LNCaP clone FGC (cell line): ENCODE measurements at regions not wholly inside any gene's neighbourhood (a gene's known extent, or its start where the extent isn't known, plus 50 kb on each side); places are given as distances from the start of the nearest gene placed in this dataset.

Experiments
- DNase-seq: peaks from one replicate; pipeline ENCODE4 v3.0.0-alpha.2; 2011; ENCODE audit warnings: low read depth
- H3K4me3 ChIP-seq: 2 replicates; pipeline ENCODE4 v1.5.1; 2011; ENCODE audit warnings: mild to moderate bottlenecking, low read depth, low read length, control low read depth
- CTCF ChIP-seq: IDR thresholded peaks from 2 replicates; pipeline ENCODE4 v1.5.1; 2012; ENCODE audit warnings: mild to moderate bottlenecking; ENCODE audit not compliant: control insufficient read depth, insufficient read depth; ENCODE audit errors: extremely low read depth

DNA sequence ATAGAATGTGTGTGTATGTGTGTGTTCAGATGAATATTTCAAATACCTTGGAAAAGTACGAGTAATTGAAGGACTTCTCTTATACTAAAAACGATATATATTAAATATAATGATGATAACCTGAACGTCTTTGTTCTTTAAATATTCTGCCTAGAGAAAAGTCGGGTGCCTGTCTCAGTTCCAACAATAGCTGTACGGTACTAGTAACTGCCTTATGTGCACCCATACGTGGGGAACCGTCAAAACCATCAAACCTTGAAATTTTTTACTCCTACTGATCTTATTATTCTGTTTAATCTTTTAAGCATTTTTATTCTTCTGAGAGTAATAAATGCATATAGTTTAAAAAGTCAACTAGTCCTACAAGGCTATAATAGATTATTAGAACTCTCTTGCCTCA, 1045.7 kb downstream of the C4orf33 start:
- DNase-seq, result no peak
- no peak for TF ChIP-seq CTCF
- no peak overlapping the region for H3K4me3 ChIP-seq

GRCh38 chr4:130143656-130144055, 1047.7 kb downstream of the C4orf33 start:
- no peak for DNase-seq
- no peak overlapping the region for H3K4me3 ChIP-seq
- TF ChIP-seq CTCF, result no peak

DNA sequence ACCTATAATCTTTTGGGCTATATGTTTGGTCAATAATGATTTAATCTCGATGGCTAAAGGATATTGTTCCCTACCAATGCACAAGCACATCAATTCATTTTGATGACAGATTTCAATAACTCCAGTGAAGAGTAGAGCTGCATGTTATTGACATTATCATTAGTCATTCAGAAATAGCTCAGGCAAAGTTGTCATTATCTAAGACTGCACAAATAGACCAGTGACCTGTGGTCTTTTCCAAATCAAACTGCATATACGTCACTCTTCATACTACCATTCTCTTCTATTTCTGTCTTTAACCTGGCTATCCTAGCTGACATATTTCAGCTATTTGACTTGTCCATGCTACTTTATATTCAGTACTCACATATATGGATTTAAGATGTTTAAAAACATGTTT, 1050.8 kb downstream of the C4orf33 start:
- TF ChIP-seq CTCF, result no peak
- DNase-seq, result no peak
- no peak overlapping the region for H3K4me3 ChIP-seq

DNA sequence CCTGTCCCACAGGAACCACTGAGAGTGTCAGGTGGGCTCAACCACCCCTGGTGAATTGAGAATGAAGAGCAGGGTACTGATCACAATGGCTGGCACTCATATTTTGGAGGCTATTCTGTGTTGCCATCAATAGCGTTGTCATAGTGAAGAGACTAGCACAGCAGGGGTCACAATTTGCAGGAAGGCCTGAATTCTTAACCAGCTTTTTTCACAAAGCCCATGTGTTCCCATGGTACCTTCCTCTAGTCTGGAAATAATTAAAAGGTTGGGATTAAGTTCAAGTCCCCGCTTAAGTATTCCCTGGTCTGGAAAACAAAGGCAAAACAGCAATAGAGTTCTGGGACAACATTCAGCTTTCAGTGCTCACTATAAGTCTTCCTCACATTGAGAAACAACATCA, 1051.7 kb downstream of the C4orf33 start:
- H3K4me3 ChIP-seq, result no peak overlapping the region
- no peak for DNase-seq
- TF ChIP-seq CTCF, result no peak

DNA sequence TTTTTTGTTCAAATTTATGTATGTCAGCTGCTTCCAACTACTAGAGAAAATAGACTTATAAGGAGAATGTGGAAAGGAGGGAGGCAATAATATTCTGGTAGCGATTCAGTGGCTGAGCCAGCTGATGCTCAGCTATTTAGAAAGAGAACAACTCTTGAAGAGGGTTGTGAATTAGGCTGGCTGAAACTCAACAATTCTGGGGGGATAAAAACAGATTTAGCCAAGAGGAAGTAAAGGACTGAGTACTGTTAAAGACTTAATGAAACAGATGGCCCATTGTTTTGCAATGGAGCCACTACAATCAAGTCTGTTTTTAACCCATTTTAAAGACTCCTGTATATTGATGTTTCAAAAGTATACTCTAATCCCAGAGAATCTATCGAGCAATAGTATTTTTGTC, 1058.9 kb downstream of the C4orf33 start:
- TF ChIP-seq CTCF, result no peak
- H3K4me3 ChIP-seq, result no peak overlapping the region
- no peak for DNase-seq

DNA sequence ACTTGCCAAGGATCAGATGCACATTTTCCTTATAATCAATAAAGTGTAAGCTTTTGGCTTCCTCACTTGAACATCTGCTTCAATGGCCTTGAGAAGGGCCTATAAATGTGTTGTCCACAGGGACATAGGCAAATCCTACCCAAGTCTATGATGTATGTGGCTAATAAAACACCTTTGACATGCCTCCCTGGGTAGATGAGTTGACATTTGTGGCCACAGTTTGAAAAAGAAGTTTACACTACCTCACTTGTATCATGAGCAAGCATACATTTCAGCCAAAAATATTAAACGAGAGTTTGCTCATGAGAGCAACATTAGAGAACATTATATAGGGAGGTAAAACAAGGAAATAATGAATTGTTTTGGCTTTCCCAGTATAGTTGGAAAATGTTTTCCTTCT, 1067.7 kb downstream of the C4orf33 start:
- no peak for TF ChIP-seq CTCF
- DNase-seq, result no peak
- H3K4me3 ChIP-seq, result no peak overlapping the region

GRCh38 chr4:130165381-130165780, 1069.4 kb downstream of the C4orf33 start:
- H3K4me3 ChIP-seq, result no peak overlapping the region
- TF ChIP-seq CTCF, result no peak
- DNase-seq, result no peak
